Keratinocyte (primary cell): ENCODE measurements at regions not wholly inside any gene's neighbourhood (a gene's known extent, or its start where the extent isn't known, plus 50 kb on each side); places are given as distances from the start of the nearest gene placed in this dataset.

Experiments
- DNase-seq: peaks from one replicate; pipeline ENCODE4 v3.0.0-alpha.2; 2011; ENCODE audit warnings: low read depth, missing footprints, low spot score
- FAIRE-seq: peaks from 2 replicates; lab custom pipeline; 2011; peaks lifted over from hg19 to GRCh38; lab: Jason Lieb, UNC
- H2AFZ ChIP-seq: 2 replicates; pipeline ENCODE4 v1.6.0; 2012; ENCODE audit warnings: low read length, control low read depth, inconsistent platforms; ENCODE audit not compliant: control insufficient read depth
- H3K27ac ChIP-seq: 2 replicates; pipeline ENCODE4 v1.5.1; 2011; ENCODE audit warnings: low read length; ENCODE audit not compliant: control insufficient read depth, insufficient read depth
- H3K27me3 ChIP-seq: 3 replicates; pipeline ENCODE4 v1.6.0; 2011; ENCODE audit warnings: low read length; ENCODE audit not compliant: control insufficient read depth, insufficient read depth; ENCODE audit errors: extremely low read depth
- H3K36me3 ChIP-seq, 2 experiments: 2 replicates in 1 of 2; 3 replicates in 1 of 2; pipeline ENCODE4 v1.5.1; 2011; ENCODE audit warnings: low read length in 2 of 2, mild to moderate bottlenecking in 1 of 2; ENCODE audit not compliant: control insufficient read depth in 2 of 2, insufficient read depth in 2 of 2; ENCODE audit errors: extremely low read depth in 1 of 2
- H3K4me1 ChIP-seq: 3 replicates; pipeline ENCODE4 v1.5.1; 2011; ENCODE audit warnings: low read length; ENCODE audit not compliant: control insufficient read depth, insufficient read depth; ENCODE audit errors: extremely low read depth
- H3K4me2 ChIP-seq: 3 replicates; pipeline ENCODE4 v1.6.0; 2011; ENCODE audit warnings: low read depth, low read length; ENCODE audit not compliant: control insufficient read depth, insufficient read depth; ENCODE audit errors: extremely low read depth
- H3K4me3 ChIP-seq, 3 experiments: fragments of 200-600 bp in 1 of 3; sonication (generic) in 1 of 3; 2 replicates in 2 of 3; 3 replicates in 1 of 3; pipeline ENCODE4 v1.5.1; 2011 to 2016; ENCODE audit warnings: low read length in 3 of 3, mild to moderate bottlenecking in 3 of 3, control low read depth in 2 of 3, inconsistent platforms in 1 of 3, low read depth in 1 of 3, mixed read lengths in 1 of 3, mixed run types in 1 of 3, moderate library complexity in 1 of 3; ENCODE audit not compliant: control insufficient read depth in 2 of 3, insufficient read depth in 2 of 3; ENCODE audit errors: extremely low read depth in 1 of 3
- H3K79me2 ChIP-seq: 2 replicates; pipeline ENCODE4 v1.6.0; 2012; ENCODE audit warnings: low read length; ENCODE audit not compliant: control insufficient read depth, insufficient read depth
- H3K9ac ChIP-seq: 3 replicates; pipeline ENCODE4 v1.6.0; 2011; ENCODE audit warnings: low read length; ENCODE audit not compliant: control insufficient read depth, insufficient read depth; ENCODE audit errors: extremely low read depth
- H3K9me1 ChIP-seq: 3 replicates; pipeline ENCODE4 v1.6.0; 2011; ENCODE audit warnings: low read length; ENCODE audit not compliant: control insufficient read depth, insufficient read depth; ENCODE audit errors: extremely low read depth
- H3K9me3 ChIP-seq: 2 replicates; pipeline ENCODE4 v1.5.1; 2012; ENCODE audit warnings: low read depth, low read length; ENCODE audit not compliant: control insufficient read depth
- H4K20me1 ChIP-seq: 3 replicates; pipeline ENCODE4 v1.6.0; 2011; ENCODE audit warnings: low read length; ENCODE audit not compliant: control insufficient read depth, insufficient read depth; ENCODE audit errors: extremely low read depth
- EZH2 ChIP-seq: IDR thresholded peaks from one replicate; pipeline ENCODE4 v1.6.1; 2012; ENCODE audit warnings: inconsistent platforms, mild to moderate bottlenecking, low read length, moderate library complexity
- dilution Hi-C: fragments of 300-500 bp; cut with MboI; formaldehyde crosslinking; loops from one replicate; pipeline ENCODE4 v1.7.0; 2020; ENCODE audit warnings: low sequenced_read_pairs; ENCODE audit not compliant: extremely low pct_ligation_motif_present
- TF ChIP-seq, protein P1 (sequence below), 3 experiments: IDR thresholded peaks in 1 of 3; conservative IDR thresholded peaks in 1 of 3; optimal IDR thresholded peaks in 1 of 3; 2 replicates in 2 of 3; 3 replicates in 1 of 3; pipeline versions ENCODE3 to v1.5.1; 2011; ENCODE audit warnings: low read length in 3 of 3, mild to moderate bottlenecking in 3 of 3, moderate library complexity in 2 of 3, control low read depth in 1 of 3, inconsistent platforms in 1 of 3; ENCODE audit not compliant: insufficient read depth in 2 of 3; ENCODE audit errors: extremely low read depth in 1 of 3

DNA sequence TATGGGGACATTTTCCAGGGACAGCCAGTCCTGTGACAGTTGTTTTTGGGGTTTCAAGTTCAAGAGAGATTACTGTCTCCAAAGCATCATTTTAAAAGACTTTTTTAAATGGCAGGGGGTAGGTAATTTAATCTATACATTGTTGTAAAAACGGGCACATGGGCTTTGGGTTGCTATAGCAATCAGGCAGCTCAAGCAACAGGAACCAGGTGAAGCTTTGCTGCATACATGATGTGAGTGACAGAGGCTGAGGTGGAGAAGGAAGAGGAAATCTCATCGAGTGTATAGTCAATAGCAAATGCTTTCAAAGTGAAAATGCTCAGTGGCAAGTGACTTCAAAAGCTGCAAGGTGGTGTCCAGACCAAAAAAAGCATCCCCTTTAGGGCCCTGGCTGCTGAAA is 277.4 kb upstream of the JAG1 start:
- H3K9me3 ChIP-seq: no peaks in the 10 kb centered on the region
- no peaks in the 10 kb centered on the region for H3K27me3 ChIP-seq
- no peak overlapping the region for H3K9ac ChIP-seq
- no peaks in the 10 kb centered on the region for H4K20me1 ChIP-seq
- no peaks in the 10 kb centered on the region for H3K79me2 ChIP-seq
- no peak overlapping the region for H3K4me3 ChIP-seq
- DNase-seq (no peak), FAIRE-seq (peak; percentile 62)
- dilution Hi-C loops: no loop called here
- H3K4me2 ChIP-seq: no peak overlapping the region
- H3K27ac ChIP-seq: no peak overlapping the region
- no peak overlapping the region for H2AFZ ChIP-seq
- H3K4me1 ChIP-seq: peaks cover 45% of the 10 kb centered on the region
- no peaks in the 10 kb centered on the region for H3K9me1 ChIP-seq
- TF ChIP-seq EZH2: no peak
- TF ChIP-seq, protein P1, sequence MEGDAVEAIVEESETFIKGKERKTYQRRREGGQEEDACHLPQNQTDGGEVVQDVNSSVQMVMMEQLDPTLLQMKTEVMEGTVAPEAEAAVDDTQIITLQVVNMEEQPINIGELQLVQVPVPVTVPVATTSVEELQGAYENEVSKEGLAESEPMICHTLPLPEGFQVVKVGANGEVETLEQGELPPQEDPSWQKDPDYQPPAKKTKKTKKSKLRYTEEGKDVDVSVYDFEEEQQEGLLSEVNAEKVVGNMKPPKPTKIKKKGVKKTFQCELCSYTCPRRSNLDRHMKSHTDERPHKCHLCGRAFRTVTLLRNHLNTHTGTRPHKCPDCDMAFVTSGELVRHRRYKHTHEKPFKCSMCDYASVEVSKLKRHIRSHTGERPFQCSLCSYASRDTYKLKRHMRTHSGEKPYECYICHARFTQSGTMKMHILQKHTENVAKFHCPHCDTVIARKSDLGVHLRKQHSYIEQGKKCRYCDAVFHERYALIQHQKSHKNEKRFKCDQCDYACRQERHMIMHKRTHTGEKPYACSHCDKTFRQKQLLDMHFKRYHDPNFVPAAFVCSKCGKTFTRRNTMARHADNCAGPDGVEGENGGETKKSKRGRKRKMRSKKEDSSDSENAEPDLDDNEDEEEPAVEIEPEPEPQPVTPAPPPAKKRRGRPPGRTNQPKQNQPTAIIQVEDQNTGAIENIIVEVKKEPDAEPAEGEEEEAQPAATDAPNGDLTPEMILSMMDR (optimal IDR thresholded peaks at IDR 0.05 in 1 of 3, IDR thresholded peaks at IDR 0.05 in 1 of 3, conservative IDR thresholded peaks at IDR 0.05 in 1 of 3; ENCODE audit: extremely low read depth in 1 of 3, insufficient read depth in 2 of 3, low read length in 3 of 3): no peak
- H3K36me3 ChIP-seq: no peaks in the 10 kb centered on the region

DNA sequence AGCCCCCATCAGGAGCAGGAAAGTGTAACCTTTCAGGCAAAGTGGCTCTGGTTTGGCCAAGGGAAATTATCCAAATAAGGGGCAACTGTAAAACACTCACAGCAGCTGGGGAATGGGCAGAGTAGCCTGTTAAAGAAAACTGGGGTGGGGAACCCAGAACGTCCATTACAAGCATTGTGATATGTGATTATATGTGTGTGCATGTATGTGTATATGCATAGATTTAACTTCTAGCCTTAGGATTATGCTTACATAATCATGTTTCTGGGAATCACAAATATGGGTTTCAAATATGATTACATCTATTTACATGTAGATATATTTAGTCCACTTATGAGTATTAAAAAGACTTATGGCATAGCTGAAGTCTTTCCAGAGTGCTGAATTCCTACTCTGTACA is 278.1 kb upstream of the JAG1 start:
- H3K9me1 ChIP-seq: no peaks in the 10 kb centered on the region
- DNase-seq: no peak
- H4K20me1 ChIP-seq: no peaks in the 10 kb centered on the region
- H3K9me3 ChIP-seq: no peaks in the 10 kb centered on the region
- no peak for FAIRE-seq
- no peaks in the 10 kb centered on the region for H3K36me3 ChIP-seq
- H3K27me3 ChIP-seq: no peaks in the 10 kb centered on the region
- peaks cover 45% of the 10 kb centered on the region for H3K4me1 ChIP-seq
- no peak overlapping the region for H3K4me2 ChIP-seq
- TF ChIP-seq, protein P1 (optimal IDR thresholded peaks at IDR 0.05 in 1 of 3, IDR thresholded peaks at IDR 0.05 in 1 of 3, conservative IDR thresholded peaks at IDR 0.05 in 1 of 3; ENCODE audit: extremely low read depth in 1 of 3, insufficient read depth in 2 of 3, low read length in 3 of 3): no peak
- no peak for TF ChIP-seq EZH2
- no peak overlapping the region for H3K27ac ChIP-seq
- dilution Hi-C loops: no loop called here
- no peak overlapping the region for H3K4me3 ChIP-seq
- no peaks in the 10 kb centered on the region for H3K79me2 ChIP-seq
- H2AFZ ChIP-seq: no peak overlapping the region
- H3K9ac ChIP-seq: no peak overlapping the region
